Stomach (tissue), 8 donors: ENCODE measurements at regions not wholly inside any gene's neighbourhood (a gene's known extent, or its start where the extent isn't known, plus 50 kb on each side); places are given as distances from the start of the nearest gene placed in this dataset.

Experiments
- DNase-seq, 2 donors: peaks; one replicate each; pipeline versions ENCODE4 v3.0.0 to v3.0.0-alpha.2; 2013 to 2019
- H3K27ac ChIP-seq, 5 donors: fragments of 200-600 bp in 4 of 5; sonication (generic) in 4 of 5; one replicate each; pipeline ENCODE4 v1.5.1; 2013 to 2019; ENCODE audit warnings: mild to moderate bottlenecking in 1 of 5, moderate library complexity in 1 of 5
- H3K27me3 ChIP-seq, 3 donors: fragments of 200-600 bp; sonication (generic); one replicate each; pipeline ENCODE4 v1.5.1; 2017 to 2019; ENCODE audit warnings: mixed run types in 1 of 3
- H3K36me3 ChIP-seq, 4 donors: fragments of 200-600 bp; sonication (generic); 1 replicate in 3 of 4; 2 replicates in 1 of 4; pipeline ENCODE4 v1.5.1; 2016 to 2019
- H3K4me1 ChIP-seq, 4 donors: fragments of 200-600 bp; sonication (generic); one replicate each; pipeline ENCODE4 v1.5.1; 2016 to 2019
- H3K4me3 ChIP-seq, 4 donors: fragments of 200-600 bp; sonication (generic) in 3 of 4; one replicate each; pipeline ENCODE4 v1.5.1; 2016 to 2019; ENCODE audit warnings: mild to moderate bottlenecking in 1 of 4
- H3K9me3 ChIP-seq, 4 donors: fragments of 200-600 bp; sonication (generic); one replicate each; pipeline ENCODE4 v1.5.1; 2016 to 2019
- CTCF ChIP-seq, 7 experiments: fragments of 450-650 bp in 4 of 7; fragments of 200-600 bp in 3 of 7; sonication (generic) in 3 of 7; IDR thresholded peaks; one replicate each; pipeline ENCODE4 v1.5.1; 2016 to 2019; ENCODE audit warnings: antibody characterized with exemption in 7 of 7, control low read depth in 2 of 7, mild to moderate bottlenecking in 1 of 7
- EP300 ChIP-seq: sonication (generic); formaldehyde crosslinking; IDR thresholded peaks from one replicate; pipeline ENCODE4 v1.6.1; 2017; ENCODE audit warnings: antibody characterized with exemption
- POLR2A ChIP-seq, 4 donors: fragments of 450-650 bp; IDR thresholded peaks; one replicate each; pipeline ENCODE4 v1.6.1; 2016; ENCODE audit warnings: antibody characterized with exemption in 4 of 4, control low read depth in 2 of 4, mild to moderate bottlenecking in 1 of 4, moderate library complexity in 1 of 4
- POLR2AphosphoS5 ChIP-seq, 3 donors: sonication (generic); formaldehyde crosslinking; IDR thresholded peaks; one replicate each; pipeline ENCODE4 v1.6.1; 2016; ENCODE audit warnings: antibody characterized with exemption in 3 of 3
- WGBS, 5 donors: extraction: QIAGEN DNeasy Blood & Tissue Kit in 3 of 5; methylation state at CpG; one replicate each; pipeline versions ENCODE4 v1.1.5 to v1.1.7; 2013 to 2018; 5-methylcytosine and 5-hydroxymethylcytosine counted together
- intact Hi-C: fragments of 100-400 bp; cut with DNase I; formaldehyde crosslinking; loops from one replicate; pipeline ENCODE4 v1.15.1; 2023; ENCODE audit warnings: low total_unique reads
- donor health status: healthy with polysubstance abuse.
- donor health status: Bipolar disorder and iron deficiency.
- donor health status: healthy.

DNA sequence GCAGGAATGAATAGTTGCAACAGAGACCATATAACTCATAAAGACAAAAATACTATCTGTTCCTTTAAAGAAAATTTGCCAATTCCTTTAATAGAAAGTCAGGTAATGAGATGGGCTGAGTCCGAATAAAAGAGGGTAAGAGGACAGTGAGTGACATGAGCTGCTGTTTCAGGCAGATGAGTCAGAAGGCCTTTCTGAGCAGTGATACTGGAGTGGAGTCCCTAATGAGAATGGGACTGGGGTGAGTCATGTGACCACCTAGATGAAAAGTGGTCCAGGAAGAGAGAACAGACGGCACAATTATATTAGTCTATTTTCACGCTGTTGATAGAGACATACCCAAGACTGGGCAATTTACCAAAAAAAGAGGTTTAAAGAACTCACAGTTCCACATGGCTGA, 393.7 kb downstream of the BCL11B start:
- DNase-seq: no peak

GRCh38 chr14:98886982-98887381, 385.0 kb downstream of the BCL11B start:
- Histone ChIP-seq H3K27ac (no peak overlapping the region), H3K9me3 (no peaks in the 10 kb centered on the region), H3K36me3 (no peaks in the 10 kb centered on the region), H3K4me3 (no peak overlapping the region), H3K27me3 (no peaks in the 10 kb centered on the region), H3K4me1 (no peaks in the 10 kb centered on the region)
- peak in 1 of 2 donors; percentile 12 for DNase-seq
- intact Hi-C loops: no loop called here
- TF ChIP-seq POLR2AphosphoS5 (IDR thresholded peaks at IDR 0.05) (no peak), CTCF (IDR thresholded peaks at IDR 0.05) (no peak), EP300 (no peak), POLR2A (IDR thresholded peaks at IDR 0.05) (no peak)
- 62 to 85% (median 75%) methylated on average over 8 of the region's 8 CpGs for WGBS, 5 donors

More for the DNA sequence above, 393.7 kb downstream of the BCL11B start:
- H3K9me3 ChIP-seq: peaks cover 0 to 20% (median 13%) of the 10 kb centered on the region in 4 donors
- intact Hi-C loops: no loop called here
- no peak for TF ChIP-seq POLR2AphosphoS5 (IDR thresholded peaks at IDR 0.05)
- no peak for TF ChIP-seq POLR2A (IDR thresholded peaks at IDR 0.05)
- no peak for TF ChIP-seq CTCF (IDR thresholded peaks at IDR 0.05)
- TF ChIP-seq EP300: no peak
- WGBS, 5 donors: 82 to 95% (median 91%) methylated on average over 3 of the region's 3 CpGs
- no peak overlapping the region for H3K27ac ChIP-seq
- no peaks in the 10 kb centered on the region for H3K36me3 ChIP-seq
- no peaks in the 10 kb centered on the region for H3K27me3 ChIP-seq
- no peak overlapping the region for H3K4me3 ChIP-seq
- H3K4me1 ChIP-seq: no peaks in the 10 kb centered on the region

- TF ChIP-seq POLR2A (IDR thresholded peaks at IDR 0.05): no peak
- no peak for TF ChIP-seq CTCF (IDR thresholded peaks at IDR 0.05)
- no peak for TF ChIP-seq EP300
- TF ChIP-seq POLR2AphosphoS5 (IDR thresholded peaks at IDR 0.05): no peak
- Histone ChIP-seq H3K27me3 (no peaks in the 10 kb centered on the region), H3K36me3 (no peaks in the 10 kb centered on the region), H3K9me3 (no peaks in the 10 kb centered on the region), H3K27ac (no peak overlapping the region), H3K4me1 (no peaks in the 10 kb centered on the region), H3K4me3 (no peak overlapping the region)
- 77 to 85% (median 83%) methylated on average over 3 of the region's 3 CpGs for WGBS, 5 donors
- intact Hi-C loops: no loop called here
- DNase-seq: no peak
Measured at GRCh38 chr14:98888281-98888680, 383.7 kb downstream of the BCL11B start.

GRCh38 chr14:98888927-98889835, 382.8 kb downstream of the BCL11B start:
- no peak for TF ChIP-seq POLR2AphosphoS5 (IDR thresholded peaks at IDR 0.05)
- no peak for TF ChIP-seq EP300
- no peak for TF ChIP-seq POLR2A (IDR thresholded peaks at IDR 0.05)
- no peak for TF ChIP-seq CTCF (IDR thresholded peaks at IDR 0.05)
- Histone ChIP-seq H3K27ac (no peak overlapping the region), H3K9me3 (no peaks in the 10 kb centered on the region), H3K36me3 (no peaks in the 10 kb centered on the region), H3K27me3 (no peaks in the 10 kb centered on the region), H3K4me1 (no peaks in the 10 kb centered on the region), H3K4me3 (no peak overlapping the region)
- intact Hi-C loops: no loop called here
- no peak for DNase-seq
- WGBS, 5 donors: 90 to 95% (median 92%) methylated on average over 11 of the region's 11 CpGs
